Liver (tissue), 3 donors: ENCODE measurements at regions not wholly inside any gene's neighbourhood (a gene's known extent, or its start where the extent isn't known, plus 50 kb on each side); places are given as distances from the start of the nearest gene placed in this dataset.

Experiments used
- ATF3 ChIP-seq: IDR thresholded peaks from 2 replicates; pipeline ENCODE4 v1.6.1; 2016; ENCODE audit warnings: antibody characterized with exemption
- CTCF ChIP-seq: fragments of 150-350 bp; IDR thresholded peaks from 2 replicates; pipeline ENCODE4 v1.5.1; 2017; ENCODE audit warnings: improper control_type of control experiment, low read depth, low read length; ENCODE audit not compliant: missing input control
- EGR1 ChIP-seq, 2 donors: IDR thresholded peaks; 2 replicates each; pipeline ENCODE4 v1.6.1; 2016 to 2018; ENCODE audit warnings: antibody characterized with exemption in 2 of 2, low read depth in 2 of 2
- GABPA ChIP-seq, 2 donors: IDR thresholded peaks in 1 of 2; conservative IDR thresholded peaks in 1 of 2; 2 replicates each; pipeline ENCODE4 v1.6.1; 2016; ENCODE audit warnings: antibody characterized with exemption in 2 of 2, mild to moderate bottlenecking in 1 of 2, moderate library complexity in 1 of 2
- JUND ChIP-seq, 2 donors: IDR thresholded peaks; 2 replicates each; pipeline ENCODE4 v1.6.1; 2016; ENCODE audit warnings: antibody characterized with exemption in 2 of 2
- MAX ChIP-seq: IDR thresholded peaks from 2 replicates; pipeline ENCODE4 v1.6.1; 2016; ENCODE audit warnings: antibody characterized with exemption
- NR2F2 ChIP-seq: IDR thresholded peaks from 2 replicates; pipeline ENCODE4 v1.6.1; 2016; ENCODE audit warnings: antibody characterized with exemption
- RAD21 ChIP-seq, 2 donors: IDR thresholded peaks; 2 replicates each; pipeline ENCODE4 v1.6.1; 2016; ENCODE audit warnings: antibody characterized with exemption in 2 of 2, mild to moderate bottlenecking in 2 of 2
- REST ChIP-seq: IDR thresholded peaks from 2 replicates; pipeline ENCODE4 v1.6.1; 2016; ENCODE audit warnings: antibody characterized with exemption, mild to moderate bottlenecking
- RXRA ChIP-seq, 2 donors: IDR thresholded peaks; 2 replicates each; pipeline ENCODE4 v1.6.1; 2017 to 2018; ENCODE audit warnings: antibody characterized with exemption in 2 of 2, mild to moderate bottlenecking in 1 of 2
- SP1 ChIP-seq: IDR thresholded peaks from 2 replicates; pipeline ENCODE4 v1.6.1; 2018; ENCODE audit warnings: antibody characterized with exemption, mild to moderate bottlenecking
- TAF1 ChIP-seq: conservative IDR thresholded peaks from 2 replicates; pipeline ENCODE4 v1.6.1; 2016; ENCODE audit warnings: antibody characterized with exemption, mild to moderate bottlenecking
- YY1 ChIP-seq: IDR thresholded peaks from 2 replicates; pipeline ENCODE4 v1.6.1; 2016; ENCODE audit warnings: antibody characterized with exemption, mild to moderate bottlenecking
- ZBTB33 ChIP-seq: IDR thresholded peaks from 2 replicates; pipeline ENCODE4 v1.6.1; 2016; ENCODE audit warnings: antibody characterized with exemption
- donor health status: healthy.
- donor health status: healthy.

- TF ChIP-seq CTCF = no peak
- TF ChIP-seq REST = no peak
- TF ChIP-seq RAD21 (IDR thresholded peaks at IDR 0.05) = no peak
- TF ChIP-seq YY1 = no peak
- no peak for TF ChIP-seq MAX
- no peak for TF ChIP-seq JUND (IDR thresholded peaks at IDR 0.05)
- no peak for TF ChIP-seq TAF1
- TF ChIP-seq GABPA (IDR thresholded peaks at IDR 0.05 in 1 of 2, conservative IDR thresholded peaks at IDR 0.05 in 1 of 2) = no peak
- no peak for TF ChIP-seq ATF3
- TF ChIP-seq SP1 = no peak
- TF ChIP-seq ZBTB33 = no peak
- no peak for TF ChIP-seq NR2F2
- TF ChIP-seq RXRA (IDR thresholded peaks at IDR 0.05) = no peak
- TF ChIP-seq EGR1 (IDR thresholded peaks at IDR 0.05; ENCODE audit: low read depth in 2 of 2) = no peak
These were observed 123.2 kb downstream of the GPX5 start for GRCh38 chr6:28648878-28649375.
